GF-D8 (cell line): ENCODE measurements at regions not wholly inside any gene's neighbourhood (a gene's known extent, or its start where the extent isn't known, plus 50 kb on each side); places are given as distances from the start of the nearest gene placed in this dataset.

Experiments
- DNase-seq: peaks from one replicate; lab custom pipeline; 2025; lab: John Stamatoyannopoulos, UW

DNA sequence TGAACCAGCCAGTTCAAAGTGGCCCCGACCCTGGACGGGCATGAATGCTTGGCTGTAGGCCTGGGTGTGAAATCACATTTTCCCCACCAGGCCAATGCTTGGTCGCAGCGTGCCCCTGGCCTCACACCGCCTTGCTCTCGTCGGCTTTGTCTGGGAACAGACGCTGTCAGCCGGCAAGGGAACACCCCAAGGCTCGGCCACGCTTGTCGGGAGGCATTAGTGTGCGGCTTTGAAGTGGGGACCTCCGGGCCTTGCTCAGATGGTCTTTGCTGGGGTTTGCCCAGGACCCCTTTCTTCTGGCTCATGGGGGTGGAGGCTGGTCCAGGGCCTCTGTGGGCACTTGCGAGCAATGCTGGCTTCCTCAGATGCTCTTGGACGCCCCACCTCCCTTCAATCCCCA lies 79.1 kb downstream of the INHBB start:
- DNase-seq, result no peak

- no peak for DNase-seq
Observed at GRCh38 chr2:120428748-120429147, 82.8 kb downstream of the INHBB start.

DNA sequence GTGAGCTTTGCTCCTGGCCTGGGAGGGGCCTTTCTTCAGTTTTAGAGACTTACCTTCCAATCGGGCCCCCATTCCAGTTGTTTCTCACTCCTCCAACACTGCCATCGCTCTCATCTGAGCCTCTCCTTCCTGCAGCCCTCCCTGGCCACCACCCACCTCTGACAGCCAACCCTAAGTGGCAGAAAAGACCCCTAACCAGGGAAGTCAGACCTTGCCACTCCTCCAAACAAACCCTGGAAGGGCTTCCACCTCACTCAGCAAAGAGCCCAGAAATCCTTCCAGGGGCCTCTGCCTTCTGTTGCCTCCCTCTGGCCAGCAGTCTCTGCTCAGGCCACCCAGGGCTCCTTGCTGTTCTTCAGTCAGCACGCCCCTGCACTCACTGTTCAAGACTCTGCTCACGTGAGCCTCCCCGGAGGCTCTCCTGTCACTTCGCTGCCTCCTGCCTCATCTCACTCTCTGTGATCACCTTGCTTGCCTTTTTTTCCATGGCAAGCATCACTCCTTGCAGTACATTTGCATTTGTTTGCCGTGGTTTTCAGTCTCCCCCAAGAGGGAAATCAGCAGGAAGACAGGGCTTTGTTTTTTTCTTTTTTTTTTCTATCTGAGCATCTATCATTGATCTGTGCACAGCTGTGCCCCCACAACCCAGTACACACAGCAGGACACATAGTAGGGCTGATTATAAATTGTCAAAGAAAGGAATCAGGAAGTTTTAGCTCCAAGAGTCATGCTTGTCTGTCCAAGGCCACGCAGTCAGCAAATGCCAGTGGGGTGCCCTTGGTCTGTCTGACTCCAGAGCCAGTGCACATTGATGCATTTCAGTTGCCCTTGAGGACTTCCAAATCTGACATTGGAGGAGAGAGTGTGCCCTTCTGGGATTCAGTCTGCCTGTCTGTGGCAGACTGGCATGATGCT lies 83.9 kb downstream of the INHBB start:
- no peak for DNase-seq

DNA sequence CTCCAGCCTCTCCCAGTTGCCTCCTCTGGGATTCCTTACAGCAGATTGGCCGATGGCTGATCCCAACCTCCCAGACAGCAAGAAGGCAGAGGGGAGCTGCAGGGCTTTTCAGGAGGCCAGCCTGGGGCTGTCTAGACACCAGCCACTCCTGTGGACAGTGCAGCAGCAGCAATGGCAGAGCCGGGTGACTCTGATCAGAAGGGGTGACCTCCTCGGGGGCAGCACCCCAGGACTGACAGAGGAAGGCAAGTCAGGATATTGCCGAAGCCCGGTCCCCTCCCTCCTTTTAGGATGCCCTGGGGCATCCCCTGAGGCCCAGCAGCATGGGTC lies 84.5 kb downstream of the INHBB start:
- DNase-seq, result no peak

- no peak for DNase-seq
Observed at GRCh38 chr2:120430957-120431356, 85.0 kb downstream of the INHBB start.

GRCh38 chr2:120431386-120432292 lies 85.7 kb downstream of the INHBB start:
- no peak for DNase-seq

DNA sequence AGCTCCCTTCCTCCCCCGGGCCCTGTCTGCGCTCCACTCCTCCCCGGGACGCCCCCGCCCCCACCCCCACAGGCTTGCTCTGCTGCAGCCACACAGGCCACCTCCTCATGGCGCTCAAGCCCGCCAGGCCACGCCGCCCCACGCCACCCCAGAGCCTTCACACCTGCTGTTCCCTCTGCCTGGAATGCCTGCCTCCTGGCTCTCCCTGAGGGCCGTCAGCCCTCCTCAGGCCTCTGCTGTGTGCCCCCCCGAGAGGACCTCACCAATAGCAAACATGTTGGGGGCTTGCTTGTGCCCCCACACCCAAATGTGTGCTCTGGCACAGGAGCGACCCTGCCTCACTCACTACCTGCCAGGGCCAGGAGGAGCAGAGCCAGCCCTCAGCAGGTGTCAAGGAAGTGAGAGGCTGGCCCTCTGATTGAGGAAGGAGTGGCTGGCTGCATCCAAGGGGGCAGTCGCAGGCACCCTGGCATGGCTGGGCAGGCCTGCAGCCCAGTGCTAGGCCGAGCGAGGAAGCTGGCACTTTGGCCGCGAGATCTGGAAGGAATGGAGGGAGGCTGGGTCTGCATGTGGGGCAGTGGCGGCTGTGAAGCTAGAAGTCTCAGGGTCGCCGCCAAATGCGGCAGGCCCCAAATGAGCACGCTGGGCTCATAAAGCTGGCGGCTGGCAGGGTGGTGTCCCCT lies 86.5 kb downstream of the INHBB start:
- no peak for DNase-seq

DNA sequence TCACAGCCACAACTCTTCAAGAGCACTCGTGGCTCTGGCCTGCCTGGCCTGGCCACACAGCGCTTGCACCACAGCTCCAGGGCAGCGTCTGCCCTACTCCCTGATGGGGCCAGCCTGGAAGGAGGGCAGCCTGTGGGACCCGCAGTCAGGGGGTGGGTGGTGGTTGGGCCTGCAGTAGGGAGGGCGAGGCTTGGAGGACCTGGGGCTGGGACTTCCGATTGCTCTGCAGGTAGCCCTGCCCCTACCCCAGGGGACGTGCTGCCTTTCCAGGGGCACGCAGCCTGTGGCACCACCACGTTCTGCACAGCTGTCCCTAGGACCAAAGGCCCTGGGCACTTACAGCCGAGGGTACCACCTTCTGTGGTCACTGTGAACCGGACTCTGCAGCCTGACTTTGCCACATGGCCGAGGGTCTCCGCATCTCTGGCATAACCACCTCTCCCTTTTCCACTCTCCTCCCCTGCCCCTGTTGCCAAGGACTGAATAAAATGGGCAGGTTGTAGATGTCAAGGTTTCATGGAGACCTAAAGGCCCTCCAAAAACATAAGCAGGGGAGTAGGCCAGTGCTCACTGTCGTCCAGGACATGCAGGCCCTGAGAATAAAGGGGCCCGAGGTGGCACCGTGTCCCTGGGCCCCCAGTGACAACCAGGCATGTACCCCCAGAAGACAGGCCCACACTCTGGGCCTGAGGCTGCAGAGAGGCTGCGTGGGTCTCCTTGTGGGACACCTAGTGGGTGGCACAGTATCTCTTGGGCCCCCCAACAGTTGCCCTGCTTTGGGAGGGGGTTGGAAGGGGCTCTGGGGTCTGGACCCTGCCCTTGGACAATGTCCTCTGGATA lies 87.3 kb downstream of the INHBB start:
- DNase-seq, result no peak

- DNase-seq, result no peak
Observed at GRCh38 chr2:120433816-120434290, 87.9 kb downstream of the INHBB start.

- no peak for DNase-seq
Observed at GRCh38 chr2:120434492-120435308, 88.8 kb downstream of the INHBB start.

- no peak for DNase-seq
Observed at GRCh38 chr2:120435671-120436459, 89.9 kb downstream of the INHBB start.

DNA sequence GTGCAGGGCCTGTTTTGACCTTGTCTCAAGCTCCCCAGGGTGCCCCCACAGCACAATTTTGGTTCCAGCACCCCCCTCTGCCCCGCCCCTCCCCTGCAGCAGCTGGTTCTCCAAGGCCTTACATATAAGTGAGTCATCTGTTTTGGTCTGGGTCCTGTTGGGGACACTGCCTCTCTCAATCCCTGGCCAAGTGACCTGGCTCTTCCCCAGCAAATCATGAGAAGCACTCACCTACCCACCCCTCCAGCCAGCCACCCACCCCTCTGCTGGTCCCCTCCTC lies 90.5 kb downstream of the INHBB start:
- no peak for DNase-seq

- DNase-seq, result no peak
Observed at GRCh38 chr2:120436885-120437603, 91.1 kb downstream of the INHBB start.

DNA sequence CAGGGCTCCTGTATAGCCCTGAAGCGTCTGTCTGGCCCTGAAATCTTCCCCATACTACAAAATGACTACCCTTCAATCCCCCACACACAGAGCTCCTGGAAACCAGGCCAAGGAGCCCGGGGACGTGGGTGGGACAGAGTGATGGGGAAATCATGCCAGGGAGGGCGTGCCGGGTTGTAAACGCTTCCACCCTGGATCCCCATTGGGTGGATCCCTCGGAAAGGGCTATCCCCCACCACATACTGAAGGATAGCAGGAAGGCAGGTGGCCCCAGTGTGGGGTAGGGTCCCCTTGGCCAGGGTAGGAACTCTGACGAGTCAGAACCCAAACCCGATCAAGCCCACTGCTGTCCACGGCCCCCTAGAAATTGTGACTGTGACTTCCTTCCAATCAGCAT lies 91.7 kb downstream of the INHBB start:
- DNase-seq, result no peak

DNA sequence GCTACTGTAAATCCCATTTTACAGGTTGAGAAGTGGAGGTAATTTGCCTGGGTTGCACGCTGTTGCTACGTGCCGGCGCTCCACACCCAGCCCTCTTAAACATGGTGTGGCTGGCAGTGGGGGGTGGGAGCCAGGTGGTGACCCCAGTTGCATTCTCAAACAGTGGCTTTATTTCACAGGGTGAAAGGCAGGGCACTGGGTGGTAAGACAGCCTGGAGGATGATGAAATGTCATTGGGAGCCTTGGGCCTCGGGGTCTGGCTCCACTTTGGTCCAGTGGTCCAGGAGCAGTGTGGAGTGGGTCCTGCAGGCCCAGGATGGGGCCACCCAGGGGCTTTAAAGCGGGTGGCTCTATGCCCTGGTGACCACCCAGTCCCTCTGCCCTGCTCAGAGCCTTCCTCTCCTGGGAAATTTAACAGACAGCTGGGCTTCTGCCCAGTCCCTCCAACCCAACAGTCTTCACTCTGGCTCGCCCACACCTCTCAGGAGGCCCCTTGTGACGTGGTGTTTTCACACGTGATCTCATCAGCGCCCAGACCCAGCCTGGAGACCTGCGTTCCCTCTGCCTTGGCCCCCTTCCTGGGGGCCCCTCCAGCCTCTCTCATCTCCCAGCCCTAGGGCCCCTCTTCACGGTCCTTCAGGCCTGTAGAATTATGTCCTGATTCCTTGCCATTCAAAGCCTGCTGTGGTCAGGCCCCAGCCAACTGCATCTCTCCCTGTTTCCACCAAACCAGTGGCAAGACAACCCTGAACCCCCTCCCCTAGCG lies 92.5 kb downstream of the INHBB start:
- no peak for DNase-seq

DNA sequence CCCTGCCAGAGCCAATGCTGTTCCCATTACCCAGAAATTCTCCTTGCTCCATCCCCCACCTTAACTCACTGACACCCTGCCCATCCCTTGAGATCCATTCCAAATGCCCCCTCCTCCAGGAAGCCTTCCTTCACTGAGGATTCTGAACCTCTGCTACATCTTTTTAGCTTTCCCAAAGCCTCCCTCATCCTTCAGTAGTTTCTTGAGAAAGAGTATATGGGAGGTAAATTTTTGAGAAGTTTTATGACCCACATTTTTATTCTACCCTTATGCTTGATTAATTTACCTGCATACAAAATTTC lies 93.1 kb downstream of the INHBB start:
- no peak for DNase-seq

- DNase-seq, result no peak
Observed at GRCh38 chr2:120439637-120440384, 93.9 kb downstream of the INHBB start.
